ENCODE measurements at regions not wholly inside any gene's neighbourhood (a gene's known extent, or its start where the extent isn't known, plus 50 kb on each side); places are given as distances from the start of the nearest gene placed in this dataset.

DNA sequence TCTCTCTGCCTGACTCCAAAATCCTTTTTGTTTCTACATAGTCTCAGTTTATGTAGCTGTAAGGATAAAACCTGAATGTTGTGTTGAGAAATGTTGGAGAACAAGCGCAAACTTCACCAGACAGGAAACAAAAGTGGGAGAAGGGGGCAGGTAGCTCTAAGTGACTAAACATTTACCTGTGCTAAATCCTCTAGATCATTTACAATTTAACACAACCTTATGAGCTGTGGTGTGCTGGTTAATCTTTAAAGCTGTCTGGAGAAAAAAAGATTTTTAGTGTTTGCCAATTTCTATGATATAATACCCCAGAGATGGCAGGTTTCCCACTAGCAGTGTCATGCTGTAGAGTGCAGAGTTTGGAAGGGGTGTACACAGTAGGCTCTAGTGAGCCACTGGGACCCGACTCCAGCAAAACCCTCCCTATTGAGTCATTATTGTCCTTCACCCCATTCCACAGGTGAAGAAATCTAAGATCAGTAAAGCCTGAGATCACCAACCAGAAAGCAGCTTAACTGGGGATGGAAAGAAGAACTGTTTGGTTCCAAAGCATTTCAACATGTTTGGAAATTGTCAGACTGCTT, 992.0 kb downstream of the DCDC2C start:
- H3K27ac Mint-ChIP-seq (ENCODE audit: unreplicated experiment), result peak overlapping the region; percentile 69
- no peak for TF ChIP-seq CTCF (IDR thresholded peaks at IDR 0.05)
- no peak for DNase-seq (ENCODE audit: low spot score)
- peaks cover 63% of the 10 kb centered on the region for H3K4me1 Mint-ChIP-seq (ENCODE audit: low read depth)
- no peak overlapping the region for H3K4me3 Mint-ChIP-seq (ENCODE audit: unreplicated experiment)
- H3K36me3 Mint-ChIP-seq (ENCODE audit: low read depth), result peaks cover 12% of the 10 kb centered on the region
- H3K27me3 Mint-ChIP-seq (ENCODE audit: low read depth), result no peaks in the 10 kb centered on the region
- H3K9me3 Mint-ChIP-seq (ENCODE audit: low read depth), result peaks cover 10% of the 10 kb centered on the region

GRCh38 chr2:4715065-4715464, 977.1 kb upstream of the SOX11 start:
- Mint-ChIP-seq H3K36me3 (ENCODE audit: low read depth) (peaks cover 24% of the 10 kb centered on the region), H3K4me1 (ENCODE audit: low read depth) (no peaks in the 10 kb centered on the region), H3K4me3 (ENCODE audit: unreplicated experiment) (no peak overlapping the region), H3K27me3 (ENCODE audit: low read depth) (no peaks in the 10 kb centered on the region), H3K27ac (ENCODE audit: unreplicated experiment) (no peak overlapping the region), H3K9me3 (ENCODE audit: low read depth) (peaks cover 46% of the 10 kb centered on the region)
- DNase-seq (ENCODE audit: low spot score), result no peak
- TF ChIP-seq CTCF (IDR thresholded peaks at IDR 0.05), result peak; percentile 64

GRCh38 chr2:4718777-4719176, 973.4 kb upstream of the SOX11 start:
- no peak for TF ChIP-seq CTCF (IDR thresholded peaks at IDR 0.05)
- Mint-ChIP-seq H3K27ac (ENCODE audit: unreplicated experiment) (no peak overlapping the region), H3K27me3 (ENCODE audit: low read depth) (no peaks in the 10 kb centered on the region)

DNA sequence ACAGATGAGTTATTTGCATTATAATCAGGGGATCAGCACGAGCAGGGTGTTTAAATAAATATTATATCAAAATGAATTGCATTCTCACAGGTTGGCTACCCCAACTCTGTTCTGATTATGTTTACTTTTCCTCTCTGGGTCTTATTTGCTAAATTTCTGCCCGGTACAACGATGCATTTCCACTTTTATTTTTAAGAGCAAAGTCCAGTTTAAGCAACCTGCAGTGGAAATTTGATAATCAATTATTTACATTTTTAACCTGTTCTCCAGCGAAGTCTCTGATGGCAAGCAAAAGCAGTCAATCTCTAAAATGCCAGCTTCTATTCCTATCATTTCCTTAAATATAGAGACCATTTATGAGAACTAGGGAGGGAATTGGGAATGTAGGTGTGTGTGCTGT, 966.6 kb upstream of the SOX11 start:
- Mint-ChIP-seq H3K27ac (ENCODE audit: unreplicated experiment) (no peak overlapping the region), H3K27me3 (ENCODE audit: low read depth) (no peaks in the 10 kb centered on the region), H3K4me3 (ENCODE audit: unreplicated experiment) (no peak overlapping the region), H3K4me1 (ENCODE audit: low read depth) (no peaks in the 10 kb centered on the region), H3K9me3 (ENCODE audit: low read depth) (peaks cover 4% of the 10 kb centered on the region), H3K36me3 (ENCODE audit: low read depth) (no peaks in the 10 kb centered on the region)
- no peak for TF ChIP-seq CTCF (IDR thresholded peaks at IDR 0.05)
- DNase-seq (ENCODE audit: low spot score), result no peak

More at GRCh38 chr2:4718777-4719176, 973.4 kb upstream of the SOX11 start:
- peaks cover 41% of the 10 kb centered on the region for H3K9me3 Mint-ChIP-seq (ENCODE audit: low read depth)
- DNase-seq (ENCODE audit: low spot score), result no peak
- peaks cover 21% of the 10 kb centered on the region for H3K36me3 Mint-ChIP-seq (ENCODE audit: low read depth)
- no peak overlapping the region for H3K4me3 Mint-ChIP-seq (ENCODE audit: unreplicated experiment)
- H3K4me1 Mint-ChIP-seq (ENCODE audit: low read depth), result no peaks in the 10 kb centered on the region

GRCh38 chr2:4732560-4732959, 959.6 kb upstream of the SOX11 start:
- Mint-ChIP-seq H3K36me3 (ENCODE audit: low read depth) (no peaks in the 10 kb centered on the region), H3K4me1 (ENCODE audit: low read depth) (no peaks in the 10 kb centered on the region), H3K9me3 (ENCODE audit: low read depth) (peaks cover 4% of the 10 kb centered on the region), H3K27me3 (ENCODE audit: low read depth) (no peaks in the 10 kb centered on the region), H3K27ac (ENCODE audit: unreplicated experiment) (no peak overlapping the region), H3K4me3 (ENCODE audit: unreplicated experiment) (no peak overlapping the region)
- no peak for DNase-seq (ENCODE audit: low spot score)
- TF ChIP-seq CTCF (IDR thresholded peaks at IDR 0.05), result no peak
